ENCODE measurements at regions not wholly inside any gene's neighbourhood (a gene's known extent, or its start where the extent isn't known, plus 50 kb on each side); places are given as distances from the start of the nearest gene placed in this dataset.

- Histone ChIP-seq H3K27ac (no peak overlapping the region), H3K4me3 (no peak overlapping the region), H3K9me3 (ENCODE audit: low read depth) (no peaks in the 10 kb centered on the region), H3K27me3 (peaks cover 3% of the 10 kb centered on the region), H3K36me3 (no peaks in the 10 kb centered on the region), H3K4me1 (ENCODE audit: low read depth) (peaks cover 8% of the 10 kb centered on the region)
- TF ChIP-seq, protein P1, sequence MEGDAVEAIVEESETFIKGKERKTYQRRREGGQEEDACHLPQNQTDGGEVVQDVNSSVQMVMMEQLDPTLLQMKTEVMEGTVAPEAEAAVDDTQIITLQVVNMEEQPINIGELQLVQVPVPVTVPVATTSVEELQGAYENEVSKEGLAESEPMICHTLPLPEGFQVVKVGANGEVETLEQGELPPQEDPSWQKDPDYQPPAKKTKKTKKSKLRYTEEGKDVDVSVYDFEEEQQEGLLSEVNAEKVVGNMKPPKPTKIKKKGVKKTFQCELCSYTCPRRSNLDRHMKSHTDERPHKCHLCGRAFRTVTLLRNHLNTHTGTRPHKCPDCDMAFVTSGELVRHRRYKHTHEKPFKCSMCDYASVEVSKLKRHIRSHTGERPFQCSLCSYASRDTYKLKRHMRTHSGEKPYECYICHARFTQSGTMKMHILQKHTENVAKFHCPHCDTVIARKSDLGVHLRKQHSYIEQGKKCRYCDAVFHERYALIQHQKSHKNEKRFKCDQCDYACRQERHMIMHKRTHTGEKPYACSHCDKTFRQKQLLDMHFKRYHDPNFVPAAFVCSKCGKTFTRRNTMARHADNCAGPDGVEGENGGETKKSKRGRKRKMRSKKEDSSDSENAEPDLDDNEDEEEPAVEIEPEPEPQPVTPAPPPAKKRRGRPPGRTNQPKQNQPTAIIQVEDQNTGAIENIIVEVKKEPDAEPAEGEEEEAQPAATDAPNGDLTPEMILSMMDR (IDR thresholded peaks at IDR 0.05; ENCODE audit: low read depth, low read length): no peak
- no peak for DNase-seq (ENCODE audit: low read depth in 1 of 2, low spot score in 1 of 2)
These were observed 337.1 kb upstream of the MAN1A1 start for GRCh38 chr6:119686644-119687043.

DNA sequence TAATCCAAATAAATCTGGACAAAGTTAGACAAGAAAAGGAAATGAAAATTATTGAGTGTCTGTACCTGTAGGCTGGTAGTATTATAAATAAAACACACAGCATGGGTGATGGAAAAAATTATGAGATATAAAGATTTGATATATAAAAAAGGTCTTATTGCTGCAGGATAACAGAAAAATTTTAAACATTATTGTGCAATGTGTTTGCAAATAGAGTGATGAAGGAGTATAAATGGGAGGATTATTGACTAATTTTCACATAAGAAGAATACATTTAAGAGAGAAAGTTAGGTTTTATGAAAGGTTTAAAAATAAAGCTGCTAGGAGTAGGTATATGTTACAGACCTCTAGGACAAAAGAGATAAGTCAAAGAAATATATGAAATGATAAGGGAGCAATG is 336.7 kb upstream of the MAN1A1 start:
- no peak overlapping the region for H3K4me3 ChIP-seq
- H3K9me3 ChIP-seq (ENCODE audit: low read depth): no peaks in the 10 kb centered on the region
- no peak for DNase-seq (ENCODE audit: low read depth in 1 of 2, low spot score in 1 of 2)
- TF ChIP-seq, protein P1 (IDR thresholded peaks at IDR 0.05; ENCODE audit: low read depth, low read length): no peak
- H3K4me1 ChIP-seq (ENCODE audit: low read depth): peaks cover 8% of the 10 kb centered on the region
- H3K27ac ChIP-seq: no peak overlapping the region
- H3K36me3 ChIP-seq: no peaks in the 10 kb centered on the region
- H3K27me3 ChIP-seq: peaks cover 3% of the 10 kb centered on the region

- TF ChIP-seq, protein P1 (IDR thresholded peaks at IDR 0.05; ENCODE audit: low read depth, low read length): no peak
- no peak for DNase-seq (ENCODE audit: low read depth in 1 of 2, low spot score in 1 of 2)
- no peaks in the 10 kb centered on the region for H3K9me3 ChIP-seq (ENCODE audit: low read depth)
- peaks cover 3% of the 10 kb centered on the region for H3K27me3 ChIP-seq
- no peaks in the 10 kb centered on the region for H3K36me3 ChIP-seq
- H3K4me1 ChIP-seq (ENCODE audit: low read depth): peaks cover 8% of the 10 kb centered on the region
- no peak overlapping the region for H3K4me3 ChIP-seq
- no peak overlapping the region for H3K27ac ChIP-seq
These were observed 334.1 kb upstream of the MAN1A1 start for GRCh38 chr6:119683671-119684070.

DNA sequence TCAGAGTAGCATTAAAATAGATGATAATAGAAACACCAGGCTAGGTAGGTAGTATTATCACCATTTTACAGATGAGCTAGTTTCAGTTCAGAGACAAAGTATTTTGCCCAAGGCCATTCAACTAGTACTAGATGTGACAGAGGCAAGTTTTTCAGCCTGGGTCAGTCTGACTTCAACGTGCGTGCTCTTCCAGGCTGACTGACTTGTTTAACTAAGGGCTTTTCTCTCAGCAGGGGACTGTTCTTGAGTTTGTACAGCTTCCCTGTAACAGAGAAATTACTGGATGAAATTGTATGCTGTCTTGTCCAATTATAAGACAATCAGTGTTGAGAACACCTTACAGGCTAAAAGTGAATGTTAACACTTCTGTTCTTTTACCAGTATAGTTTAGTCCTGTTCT is 333.5 kb upstream of the MAN1A1 start:
- Histone ChIP-seq H3K4me3 (no peak overlapping the region), H3K4me1 (ENCODE audit: low read depth) (peaks cover 8% of the 10 kb centered on the region), H3K36me3 (no peaks in the 10 kb centered on the region), H3K27me3 (peaks cover 3% of the 10 kb centered on the region), H3K27ac (no peak overlapping the region), H3K9me3 (ENCODE audit: low read depth) (no peaks in the 10 kb centered on the region)
- DNase-seq (ENCODE audit: low read depth in 1 of 2, low spot score in 1 of 2): no peak
- TF ChIP-seq, protein P1 (IDR thresholded peaks at IDR 0.05; ENCODE audit: low read depth, low read length): no peak

DNA sequence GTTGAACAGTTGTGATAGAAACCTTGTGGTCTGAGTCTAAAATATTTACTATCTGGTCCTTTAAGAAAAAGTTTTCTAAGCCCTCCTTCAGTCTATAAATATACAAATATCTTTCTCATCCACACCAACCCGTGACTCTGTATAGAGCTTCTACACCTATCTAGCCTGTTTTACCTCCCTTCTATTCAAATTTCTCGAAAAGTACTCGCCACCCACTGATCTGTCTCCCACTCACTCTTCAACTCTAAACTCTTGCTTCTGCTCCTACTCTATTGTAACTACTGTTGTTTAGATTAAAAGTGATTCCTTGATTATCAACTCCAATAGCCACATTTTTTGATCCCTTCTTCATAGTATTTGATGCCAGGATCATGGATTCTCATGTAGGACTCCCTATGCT is 329.4 kb upstream of the MAN1A1 start:
- no peaks in the 10 kb centered on the region for H3K9me3 ChIP-seq (ENCODE audit: low read depth)
- no peak for DNase-seq (ENCODE audit: low read depth in 1 of 2, low spot score in 1 of 2)
- H3K4me3 ChIP-seq: no peak overlapping the region
- H3K4me1 ChIP-seq (ENCODE audit: low read depth): no peaks in the 10 kb centered on the region
- TF ChIP-seq, protein P1 (IDR thresholded peaks at IDR 0.05; ENCODE audit: low read depth, low read length): no peak
- no peak overlapping the region for H3K27ac ChIP-seq
- H3K36me3 ChIP-seq: no peaks in the 10 kb centered on the region
- H3K27me3 ChIP-seq: no peaks in the 10 kb centered on the region

- TF ChIP-seq, protein P1 (IDR thresholded peaks at IDR 0.05; ENCODE audit: low read depth, low read length): no peak
- Histone ChIP-seq H3K9me3 (ENCODE audit: low read depth) (no peaks in the 10 kb centered on the region), H3K27me3 (no peaks in the 10 kb centered on the region), H3K4me3 (no peak overlapping the region), H3K36me3 (no peaks in the 10 kb centered on the region), H3K4me1 (ENCODE audit: low read depth) (peaks cover 7% of the 10 kb centered on the region), H3K27ac (no peak overlapping the region)
- no peak for DNase-seq (ENCODE audit: low read depth in 1 of 2, low spot score in 1 of 2)
These were observed 327.8 kb upstream of the MAN1A1 start for GRCh38 chr6:119677384-119677783.

Measured in cardiac muscle cell (in vitro differentiated cells and primary cell).